Upper lobe of right lung (tissue), 1 donor: ENCODE measurements at regions not wholly inside any gene's neighbourhood (a gene's known extent, or its start where the extent isn't known, plus 50 kb on each side); places are given as distances from the start of the nearest gene placed in this dataset.

ENCODE experiments used
- ATAC-seq: fragments of 200-7000 bp; cut with Tn5 transposase; one replicate; pipeline ENCODE4 v1.9.1; 2020; ENCODE audit warnings: mild to moderate bottlenecking, moderate library complexity
- DNase-seq: peaks from one replicate; pipeline ENCODE4 v3.0.0-alpha.2; 2020
- H3K27ac ChIP-seq: fragments of 200-600 bp; one replicate; pipeline ENCODE4 v1.8.0; 2022
- H3K27me3 ChIP-seq: fragments of 200-600 bp; one replicate; pipeline ENCODE4 v1.8.0; 2022; ENCODE audit warnings: mild to moderate bottlenecking
- H3K36me3 ChIP-seq: fragments of 200-600 bp; one replicate; pipeline ENCODE4 v1.8.0; 2022
- H3K4me1 ChIP-seq: fragments of 200-600 bp; one replicate; pipeline ENCODE4 v1.8.0; 2022
- H3K4me3 ChIP-seq: fragments of 200-600 bp; one replicate; pipeline ENCODE4 v1.8.0; 2022; ENCODE audit warnings: mild to moderate bottlenecking
- H3K9me3 ChIP-seq: fragments of 200-600 bp; one replicate; pipeline ENCODE4 v1.8.0; 2022
- CTCF ChIP-seq: fragments of 200-600 bp; IDR thresholded peaks from one replicate; pipeline ENCODE4 v1.8.0; 2022; ENCODE audit warnings: antibody characterized with exemption
- intact Hi-C: fragments of 100-400 bp; cut with DNase I; formaldehyde crosslinking; loops from one replicate; pipeline ENCODE4 v1.11.0; 2022
- donor health status: DM: no; HTN: yes; CAD: no; lungs with severe emphysema.

GRCh38 chr3:59249004-59249403 lies 199.2 kb upstream of the CFAP20DC start:
- intact Hi-C loops: no loop called here
- ATAC-seq: no peak

GRCh38 chr3:59247402-59247841 lies 197.6 kb upstream of the CFAP20DC start:
- no peaks in the 10 kb centered on the region for H3K9me3 ChIP-seq
- no peak for DNase-seq
- H3K27me3 ChIP-seq: no peaks in the 10 kb centered on the region
- no peak overlapping the region for H3K27ac ChIP-seq
- no peak for ATAC-seq
- intact Hi-C loops: no loop called here
- H3K4me1 ChIP-seq: no peaks in the 10 kb centered on the region
- H3K4me3 ChIP-seq: no peak overlapping the region
- H3K36me3 ChIP-seq: no peaks in the 10 kb centered on the region
- no peak for TF ChIP-seq CTCF

More at GRCh38 chr3:59249004-59249403, 199.2 kb upstream of the CFAP20DC start:
- no peaks in the 10 kb centered on the region for H3K4me1 ChIP-seq
- H3K4me3 ChIP-seq: no peak overlapping the region
- no peaks in the 10 kb centered on the region for H3K9me3 ChIP-seq
- H3K36me3 ChIP-seq: no peaks in the 10 kb centered on the region
- H3K27ac ChIP-seq: no peak overlapping the region
- no peak for TF ChIP-seq CTCF
- no peak for DNase-seq
- H3K27me3 ChIP-seq: no peaks in the 10 kb centered on the region

- no peak for TF ChIP-seq CTCF
- Histone ChIP-seq H3K4me1 (no peaks in the 10 kb centered on the region), H3K4me3 (no peak overlapping the region), H3K36me3 (no peaks in the 10 kb centered on the region), H3K27me3 (no peaks in the 10 kb centered on the region), H3K27ac (no peak overlapping the region), H3K9me3 (no peaks in the 10 kb centered on the region)
- intact Hi-C loops: no loop called here
- DNase-seq (no peak), ATAC-seq (no peak)
These were observed 197.0 kb upstream of the CFAP20DC start for GRCh38 chr3:59246719-59247401.

- Histone ChIP-seq H3K27ac (no peak overlapping the region), H3K27me3 (no peaks in the 10 kb centered on the region), H3K4me3 (no peak overlapping the region), H3K4me1 (no peaks in the 10 kb centered on the region), H3K36me3 (no peaks in the 10 kb centered on the region), H3K9me3 (no peaks in the 10 kb centered on the region)
- intact Hi-C loops: no loop called here
- TF ChIP-seq CTCF: no peak
- DNase-seq (no peak), ATAC-seq (no peak)
These were observed 196.2 kb upstream of the CFAP20DC start for GRCh38 chr3:59245859-59246501.

- ATAC-seq: no peak
- H3K27ac ChIP-seq: no peak overlapping the region
These were observed 195.6 kb upstream of the CFAP20DC start for GRCh38 chr3:59245300-59245858.

More at GRCh38 chr3:59245300-59245858, 195.6 kb upstream of the CFAP20DC start:
- intact Hi-C loops: no loop called here
- no peak overlapping the region for H3K4me3 ChIP-seq
- H3K9me3 ChIP-seq: no peaks in the 10 kb centered on the region
- DNase-seq: no peak
- H3K4me1 ChIP-seq: no peaks in the 10 kb centered on the region
- no peaks in the 10 kb centered on the region for H3K36me3 ChIP-seq
- TF ChIP-seq CTCF: no peak
- no peaks in the 10 kb centered on the region for H3K27me3 ChIP-seq
